ENCODE measurements at regions not wholly inside any gene's neighbourhood (a gene's known extent, or its start where the extent isn't known, plus 50 kb on each side); places are given as distances from the start of the nearest gene placed in this dataset.

DNA sequence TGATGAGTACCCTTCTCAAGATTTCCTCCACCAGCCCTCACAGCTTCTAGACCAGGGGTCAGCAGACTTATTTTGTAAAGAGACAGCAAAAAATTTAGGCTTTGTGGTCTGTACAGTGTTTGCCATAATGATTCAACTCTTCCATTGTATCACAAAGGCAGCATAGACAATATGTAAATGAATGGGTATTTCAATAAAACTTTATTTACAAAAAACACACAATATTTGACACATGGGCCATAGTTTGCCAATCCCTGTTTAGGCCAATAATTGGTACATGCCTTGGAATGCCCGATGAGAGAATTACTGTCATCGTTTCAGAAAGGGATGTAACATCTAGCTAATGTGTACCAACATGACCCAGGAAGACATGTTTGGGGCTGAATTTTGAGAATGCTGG, 178.9 kb upstream of the GALNT2 start:
- H3K36me3 ChIP-seq, result no peaks in the 10 kb centered on the region
- TF ChIP-seq POLR2A (IDR thresholded peaks at IDR 0.05), result no peak
- no peak for TF ChIP-seq CTCF (IDR thresholded peaks at IDR 0.05)
- H3K4me3 ChIP-seq, result no peak overlapping the region
- H3K27ac ChIP-seq, result peak overlapping the region in 1 of 4 donors; percentile 57
- H3K9me3 ChIP-seq, result no peaks in the 10 kb centered on the region
- H3K27me3 ChIP-seq, result no peaks in the 10 kb centered on the region
- DNase-seq, result no peak
- H3K4me1 ChIP-seq, result no peaks in the 10 kb centered on the region

- Histone ChIP-seq H3K27ac (peak overlapping the region in 1 of 4 donors; percentile 57), H3K9me3 (no peaks in the 10 kb centered on the region), H3K4me1 (no peaks in the 10 kb centered on the region), H3K36me3 (no peaks in the 10 kb centered on the region), H3K27me3 (no peaks in the 10 kb centered on the region), H3K4me3 (no peak overlapping the region)
- no peak for DNase-seq
- no peak for TF ChIP-seq POLR2A (IDR thresholded peaks at IDR 0.05)
- TF ChIP-seq CTCF (IDR thresholded peaks at IDR 0.05), result no peak
Measured at GRCh38 chr1:229888561-229889001, 178.5 kb upstream of the GALNT2 start.

DNA sequence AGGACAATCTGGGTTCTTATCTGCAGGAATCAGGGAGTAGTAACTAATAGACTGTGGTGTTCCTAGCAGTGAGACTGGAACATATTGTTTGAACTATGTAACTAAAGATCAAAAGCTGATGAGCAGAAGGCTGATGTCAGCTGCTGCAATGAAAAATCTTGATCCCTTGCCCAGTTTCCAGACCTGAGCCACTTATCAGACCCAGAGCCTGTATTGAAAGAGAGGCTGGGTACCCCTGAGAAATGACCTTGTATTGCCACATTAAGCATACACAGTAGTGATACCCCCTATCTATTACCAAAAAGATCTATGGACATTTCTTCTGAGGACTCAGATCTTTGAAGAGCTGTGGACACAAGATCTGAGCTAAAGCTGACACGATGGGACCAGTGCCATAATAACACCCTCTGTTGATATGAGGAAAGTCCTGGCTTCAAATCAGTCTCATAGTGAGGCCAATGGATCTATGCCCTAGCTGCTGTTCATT, 178.0 kb upstream of the GALNT2 start:
- TF ChIP-seq CTCF (IDR thresholded peaks at IDR 0.05), result no peak
- TF ChIP-seq POLR2A (IDR thresholded peaks at IDR 0.05), result no peak
- Histone ChIP-seq H3K27me3 (no peaks in the 10 kb centered on the region), H3K4me1 (no peaks in the 10 kb centered on the region), H3K27ac (peak overlapping the region in 1 of 4 donors; percentile 57), H3K9me3 (no peaks in the 10 kb centered on the region), H3K4me3 (no peak overlapping the region), H3K36me3 (no peaks in the 10 kb centered on the region)
- DNase-seq, result no peak

GRCh38 chr1:229891227-229891626, 175.8 kb upstream of the GALNT2 start:
- no peaks in the 10 kb centered on the region for H3K27me3 ChIP-seq
- no peaks in the 10 kb centered on the region for H3K4me1 ChIP-seq
- no peaks in the 10 kb centered on the region for H3K9me3 ChIP-seq
- TF ChIP-seq POLR2A (IDR thresholded peaks at IDR 0.05), result no peak
- no peak for TF ChIP-seq CTCF (IDR thresholded peaks at IDR 0.05)
- H3K36me3 ChIP-seq, result no peaks in the 10 kb centered on the region
- H3K27ac ChIP-seq, result no peak overlapping the region
- H3K4me3 ChIP-seq, result no peak overlapping the region
- DNase-seq, result no peak

GRCh38 chr1:229892515-229893117, 174.4 kb upstream of the GALNT2 start:
- Histone ChIP-seq H3K9me3 (no peaks in the 10 kb centered on the region), H3K4me1 (no peaks in the 10 kb centered on the region), H3K36me3 (no peaks in the 10 kb centered on the region), H3K27me3 (no peaks in the 10 kb centered on the region), H3K4me3 (no peak overlapping the region), H3K27ac (no peak overlapping the region)
- DNase-seq, result no peak
- TF ChIP-seq CTCF (IDR thresholded peaks at IDR 0.05) (no peak), POLR2A (IDR thresholded peaks at IDR 0.05) (no peak)

Measured in Peyer's patch (tissue), 4 donors.